ENCODE measurements at regions not wholly inside any gene's neighbourhood (a gene's known extent, or its start where the extent isn't known, plus 50 kb on each side); places are given as distances from the start of the nearest gene placed in this dataset.

GRCh38 chr3:26438325-26438940 lies 184.1 kb upstream of the LRRC3B start:
- TF ChIP-seq CTCF (IDR thresholded peaks at IDR 0.05) (no peak), POLR2A (IDR thresholded peaks at IDR 0.05) (no peak)
